SIG-M5 treated with dmso at 0.1 percent for 504 hours (cell line): ENCODE measurements at regions not wholly inside any gene's neighbourhood (a gene's known extent, or its start where the extent isn't known, plus 50 kb on each side); places are given as distances from the start of the nearest gene placed in this dataset.

Experiments
- DNase-seq: peaks from one replicate; lab custom pipeline; 2025; ENCODE audit not compliant: unreplicated experiment; lab: John Stamatoyannopoulos, UW

DNA sequence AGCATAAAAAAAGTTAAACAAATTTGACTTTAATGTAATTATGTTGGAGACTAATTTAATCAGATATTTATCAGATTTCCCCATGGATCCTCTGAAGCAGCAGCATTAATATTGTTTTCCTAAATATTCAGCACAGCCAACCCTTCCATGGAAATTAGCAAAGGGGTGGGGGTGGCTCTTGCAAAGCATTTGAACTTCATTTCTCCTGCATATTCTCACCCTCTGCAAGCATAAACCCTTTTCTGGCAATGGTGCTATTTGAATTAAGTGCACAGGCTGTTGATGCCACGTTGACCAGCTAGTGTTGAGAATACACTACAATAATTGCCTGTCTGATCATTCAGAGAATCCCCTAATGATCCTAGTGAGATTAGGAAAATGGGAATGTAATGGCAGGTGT, 488.1 kb upstream of the KLF12 start:
- DNase-seq, result no peak

- DNase-seq, result no peak
These were observed 486.5 kb upstream of the KLF12 start for GRCh38 chr13:74620711-74621110.

GRCh38 chr13:74620308-74620707, 486.1 kb upstream of the KLF12 start:
- DNase-seq, result no peak

DNA sequence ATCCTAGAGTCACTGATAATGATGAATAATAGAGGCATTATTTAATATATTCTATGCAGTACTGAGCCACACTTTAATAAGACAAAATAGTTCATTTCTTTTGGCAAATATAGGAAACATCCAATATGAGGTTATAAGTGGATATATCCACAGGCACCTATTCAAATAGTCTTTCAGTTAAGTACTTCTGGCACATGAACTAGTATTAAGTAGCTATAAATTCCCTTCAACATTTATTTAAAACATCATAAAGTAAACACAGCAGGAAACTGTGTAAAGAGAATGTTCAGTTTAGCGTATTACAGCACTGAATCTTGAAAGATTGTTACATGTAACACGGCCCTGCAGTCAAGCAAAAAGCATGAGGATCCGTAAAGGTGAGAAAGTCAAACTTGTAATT, 463.3 kb upstream of the KLF12 start:
- DNase-seq, result no peak

- DNase-seq, result no peak
These were observed 462.5 kb upstream of the KLF12 start for GRCh38 chr13:74596691-74597090.

GRCh38 chr13:74593688-74594087, 459.5 kb upstream of the KLF12 start:
- no peak for DNase-seq

- DNase-seq, result no peak
These were observed 452.6 kb upstream of the KLF12 start for GRCh38 chr13:74586847-74587246.

DNA sequence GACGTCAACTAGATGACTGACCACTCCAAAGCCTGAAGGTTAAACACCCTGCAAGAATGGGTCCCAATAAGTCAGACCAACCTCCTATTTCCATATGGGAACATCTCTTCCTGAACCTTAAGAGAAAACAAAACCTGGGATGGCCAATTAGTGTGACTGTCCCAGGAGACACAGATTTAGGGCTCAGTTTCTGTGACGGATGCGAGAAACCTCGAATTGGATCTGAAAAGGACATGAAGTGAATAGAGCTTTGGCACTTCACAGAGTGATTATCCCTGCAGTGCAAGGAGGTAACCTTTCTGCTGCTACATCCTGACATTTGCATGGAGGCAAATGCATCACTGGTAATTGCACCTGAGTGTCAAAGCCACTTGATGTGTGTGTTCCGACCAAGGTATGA, 442.2 kb upstream of the KLF12 start:
- DNase-seq, result no peak

DNA sequence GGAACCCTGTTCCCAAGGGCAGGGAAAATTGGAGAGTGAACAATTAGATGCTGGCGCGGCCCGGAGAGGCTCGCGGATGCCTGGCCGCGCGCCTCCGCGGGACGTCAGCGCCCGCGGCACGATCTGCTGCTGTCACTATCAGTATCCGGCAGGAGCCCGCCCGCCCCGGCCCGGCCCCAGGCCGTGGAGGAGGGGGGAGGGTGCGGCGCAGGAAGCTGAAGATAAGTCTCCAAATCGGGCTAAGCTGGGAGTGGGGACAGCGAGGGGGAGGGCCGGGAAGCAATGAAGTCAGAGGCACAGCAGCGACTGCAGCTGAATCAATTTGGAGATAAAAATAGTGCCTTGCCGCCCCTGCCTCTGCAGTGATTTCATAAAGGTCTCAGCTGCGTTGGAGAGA, 441.5 kb upstream of the KLF12 start:
- DNase-seq, result no peak

DNA sequence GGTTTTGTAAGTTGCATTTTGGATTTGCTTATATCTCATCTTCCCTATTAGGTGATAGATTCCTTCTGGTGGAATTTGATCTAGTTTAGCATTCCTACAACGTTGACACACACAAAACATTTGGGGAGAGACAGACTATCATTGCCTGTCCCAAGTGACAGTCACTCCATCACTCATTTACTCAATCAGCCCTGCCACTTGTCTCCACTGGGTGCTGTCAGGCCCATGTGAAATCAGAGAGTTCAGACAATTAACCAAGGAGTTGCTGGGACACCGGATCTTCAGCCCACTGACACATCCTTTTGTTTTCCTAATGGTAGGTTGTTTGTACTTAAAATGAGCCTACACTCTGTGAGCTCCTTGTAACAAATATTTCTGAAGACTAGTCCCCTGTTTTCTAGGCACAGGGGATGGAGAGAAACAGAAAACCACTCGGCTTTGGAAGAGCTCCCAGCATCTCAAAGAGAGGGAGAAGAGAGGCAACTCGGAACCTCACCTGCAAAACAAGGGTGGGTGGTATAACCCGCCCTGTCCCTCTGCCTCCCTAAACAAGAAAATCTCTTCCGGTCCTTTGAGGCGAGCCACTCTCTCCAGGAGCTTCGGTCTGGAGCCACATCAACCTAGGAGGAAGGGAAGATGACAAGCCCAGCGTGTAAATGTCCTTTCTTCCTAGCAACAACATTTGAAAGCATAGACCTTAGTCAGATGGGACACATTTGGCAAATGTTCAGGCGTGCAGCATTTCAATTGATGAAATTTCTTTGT, 440.9 kb upstream of the KLF12 start:
- no peak for DNase-seq

DNA sequence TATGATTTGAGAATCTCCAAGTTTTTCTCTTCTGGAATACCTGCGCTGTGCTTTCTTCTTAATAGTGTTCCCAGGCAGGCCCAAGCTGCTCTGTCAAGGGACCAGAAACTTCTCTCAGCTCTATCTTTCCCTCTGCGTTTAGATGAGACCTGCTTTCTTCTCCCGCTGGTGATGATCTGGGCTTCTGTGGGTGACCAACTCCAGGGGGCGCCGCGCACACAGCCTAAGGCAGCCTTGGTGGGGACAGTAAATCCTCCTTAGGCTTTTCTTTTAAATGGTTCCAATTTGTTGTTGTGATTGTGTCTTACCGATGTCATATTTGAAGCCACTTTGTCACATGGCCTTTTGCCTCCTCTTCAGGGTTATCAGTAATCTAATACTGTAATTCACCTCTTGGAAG, 439.4 kb upstream of the KLF12 start:
- DNase-seq, result no peak

GRCh38 chr13:74571811-74572210, 437.6 kb upstream of the KLF12 start:
- no peak for DNase-seq

DNA sequence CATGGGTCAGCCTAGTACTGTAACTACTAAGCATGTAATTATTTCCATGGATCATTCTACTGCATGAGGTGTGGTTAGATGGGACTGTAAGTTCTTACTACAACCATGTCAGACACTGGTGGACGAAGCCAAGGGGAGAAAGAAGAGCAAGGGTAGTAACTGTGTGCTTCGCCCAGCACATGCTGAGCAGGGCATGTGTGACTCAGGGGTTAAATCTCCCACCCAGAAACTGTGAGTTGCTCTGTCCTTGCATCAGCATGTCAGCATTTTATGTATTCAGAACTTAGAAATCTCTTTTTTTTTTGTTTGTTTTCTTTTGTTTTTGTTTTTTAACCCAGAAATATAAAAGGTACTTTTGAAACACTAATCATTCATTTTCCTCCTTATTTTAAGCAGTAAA, 436.6 kb upstream of the KLF12 start:
- no peak for DNase-seq

DNA sequence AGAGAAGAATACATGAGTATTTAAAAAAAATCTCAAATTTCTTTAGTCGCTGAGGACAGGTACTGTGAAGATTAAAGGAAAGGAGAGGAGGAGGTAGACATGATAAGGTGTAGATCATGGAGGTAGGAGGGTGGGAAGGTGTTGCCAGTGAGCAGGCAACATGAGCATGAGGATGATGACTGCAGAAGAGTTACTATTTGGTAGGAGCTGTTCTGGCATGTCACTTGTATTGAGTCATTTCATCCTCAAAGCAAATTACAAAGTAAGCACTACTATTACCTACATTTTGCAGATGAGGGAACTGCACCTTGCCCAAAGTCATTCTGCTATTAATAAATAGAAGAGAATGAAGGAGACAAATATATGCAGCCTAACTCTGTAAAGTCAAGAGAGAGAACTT, 435.8 kb upstream of the KLF12 start:
- no peak for DNase-seq

DNA sequence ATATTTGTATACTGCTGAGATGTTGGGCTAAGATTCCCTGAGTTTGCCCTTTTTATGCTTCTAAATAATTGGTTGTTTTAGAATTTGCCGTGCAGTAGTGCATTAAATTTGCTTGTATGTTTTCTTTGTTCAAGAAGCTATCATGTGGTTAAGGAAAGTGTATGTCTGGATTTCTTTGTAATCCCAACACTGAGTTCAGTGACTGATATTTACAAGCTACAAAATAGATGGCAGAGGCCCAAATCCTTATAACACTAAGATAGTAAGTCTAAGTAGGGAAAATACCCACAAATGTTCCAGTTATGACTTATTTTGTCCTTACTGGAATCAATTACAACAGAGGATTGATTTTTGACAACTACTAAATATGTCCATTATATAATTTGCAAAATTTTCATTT, 435.0 kb upstream of the KLF12 start:
- no peak for DNase-seq

- no peak for DNase-seq
These were observed 433.3 kb upstream of the KLF12 start for GRCh38 chr13:74567485-74567884.

GRCh38 chr13:74562381-74562780, 428.2 kb upstream of the KLF12 start:
- no peak for DNase-seq

DNA sequence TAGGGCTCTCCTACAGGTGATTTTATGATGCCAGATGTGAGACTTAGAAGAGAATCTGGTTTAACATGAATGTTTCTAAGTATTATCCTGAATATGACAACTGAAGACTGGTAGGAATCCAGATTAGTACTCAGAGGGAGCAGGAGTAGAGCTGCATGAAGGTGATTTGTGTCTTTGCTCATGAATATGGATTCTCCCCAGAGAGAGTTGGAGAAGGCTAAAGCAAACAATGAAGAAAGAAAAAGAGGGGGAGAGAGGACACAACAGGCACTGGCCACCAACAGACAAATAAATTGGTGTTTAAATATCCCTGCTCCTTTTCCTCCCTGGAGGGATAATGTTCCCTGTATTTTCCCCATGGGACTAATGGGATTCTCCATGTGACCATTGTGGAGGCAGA, 427.0 kb upstream of the KLF12 start:
- DNase-seq, result no peak

DNA sequence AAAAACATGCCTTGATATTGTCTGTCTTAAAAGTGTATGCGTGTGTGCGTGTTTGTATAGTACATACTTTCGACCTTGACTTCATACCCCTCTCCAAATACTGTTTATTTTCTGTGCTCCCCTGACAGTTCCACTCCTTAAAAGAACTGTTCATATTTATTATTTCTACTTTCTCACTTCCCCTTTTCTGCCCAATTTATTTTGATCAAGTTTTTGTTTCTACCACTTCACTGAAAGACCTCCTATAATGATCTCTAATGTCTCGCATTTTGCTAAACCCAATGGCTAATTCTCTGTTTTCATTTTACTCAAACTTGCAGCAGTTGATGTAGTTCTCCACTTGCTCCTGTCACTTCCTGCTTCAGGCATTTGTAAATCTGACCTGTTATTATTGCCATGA, 426.1 kb upstream of the KLF12 start:
- DNase-seq, result no peak

DNA sequence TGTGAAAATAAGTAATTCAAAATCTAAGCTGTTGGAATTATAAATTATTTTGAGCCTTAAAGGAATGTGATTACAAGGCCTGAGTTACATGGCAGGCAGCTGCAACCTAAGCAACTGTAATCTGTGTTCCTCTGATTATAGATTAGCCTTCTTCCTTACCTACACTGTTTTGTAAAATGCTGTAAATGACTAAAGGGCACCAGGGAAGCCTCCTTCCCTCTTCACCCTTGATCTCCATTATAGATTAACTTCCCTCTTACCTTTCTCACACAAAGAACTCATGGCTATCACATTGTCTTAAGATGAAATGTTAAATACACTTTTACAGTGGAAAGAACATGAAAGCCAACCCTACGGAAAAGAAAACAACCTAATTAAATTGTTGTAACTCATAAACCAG, 423.7 kb upstream of the KLF12 start:
- DNase-seq, result no peak

- no peak for DNase-seq
These were observed 421.6 kb upstream of the KLF12 start for GRCh38 chr13:74555651-74556420.

- DNase-seq, result no peak
These were observed 421.0 kb upstream of the KLF12 start for GRCh38 chr13:74555276-74555625.
